ENCODE measurements at regions not wholly inside any gene's neighbourhood (a gene's known extent, or its start where the extent isn't known, plus 50 kb on each side); places are given as distances from the start of the nearest gene placed in this dataset.

DNA sequence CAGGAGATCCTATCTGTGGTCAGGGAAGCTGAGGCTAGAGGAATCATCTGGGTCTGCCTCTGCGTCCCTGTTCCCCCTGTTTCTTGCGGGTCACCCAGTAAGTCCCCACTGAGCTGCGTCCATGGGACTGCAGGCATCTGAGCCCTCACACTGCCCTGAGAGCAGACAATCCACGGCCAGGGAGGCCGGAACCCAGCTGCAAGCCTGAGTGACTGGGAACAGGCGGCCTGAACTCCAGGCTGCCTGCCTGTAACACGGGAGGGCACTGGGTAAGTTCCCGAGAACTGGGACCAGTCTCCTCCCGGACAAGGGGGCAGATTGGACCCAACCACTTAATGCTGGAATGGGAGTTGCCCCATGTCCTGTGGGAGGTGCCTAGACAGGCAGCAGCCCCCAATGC is 727.4 kb downstream of the BRD1 start:
- DNase-seq (ENCODE audit: low spot score), result no peak

DNA sequence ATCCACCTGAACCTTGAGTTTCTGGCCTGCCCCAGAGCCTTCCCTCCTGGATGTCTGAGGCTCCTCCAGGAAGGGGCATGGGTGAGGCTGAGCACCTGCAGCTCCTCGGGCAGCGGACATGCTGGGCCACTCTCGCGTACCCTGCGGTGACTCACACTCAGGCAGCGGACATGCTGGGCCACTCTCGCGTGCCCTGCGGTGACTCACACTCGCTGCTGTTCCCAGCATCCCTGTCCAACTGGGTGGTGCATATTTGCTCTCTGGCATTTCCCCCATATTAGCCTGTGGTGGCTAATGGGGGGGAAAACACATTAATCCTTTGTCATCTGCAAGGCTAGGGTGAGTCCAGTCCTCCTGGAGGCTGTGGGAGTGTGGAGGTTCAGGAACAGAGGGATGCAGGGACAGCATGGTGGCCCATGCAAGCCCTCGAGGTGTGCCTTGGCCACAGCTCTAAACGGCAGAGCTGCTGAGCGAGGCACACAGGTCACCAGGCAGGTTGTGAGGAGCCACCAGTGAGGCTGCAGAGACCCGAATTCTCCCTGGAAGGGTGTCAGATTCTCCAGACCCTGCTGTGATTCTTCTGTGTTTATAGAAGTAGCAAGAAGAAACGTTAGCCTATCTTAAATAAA is 728.1 kb downstream of the BRD1 start:
- peak; percentile 75 for DNase-seq (ENCODE audit: low spot score)

DNA sequence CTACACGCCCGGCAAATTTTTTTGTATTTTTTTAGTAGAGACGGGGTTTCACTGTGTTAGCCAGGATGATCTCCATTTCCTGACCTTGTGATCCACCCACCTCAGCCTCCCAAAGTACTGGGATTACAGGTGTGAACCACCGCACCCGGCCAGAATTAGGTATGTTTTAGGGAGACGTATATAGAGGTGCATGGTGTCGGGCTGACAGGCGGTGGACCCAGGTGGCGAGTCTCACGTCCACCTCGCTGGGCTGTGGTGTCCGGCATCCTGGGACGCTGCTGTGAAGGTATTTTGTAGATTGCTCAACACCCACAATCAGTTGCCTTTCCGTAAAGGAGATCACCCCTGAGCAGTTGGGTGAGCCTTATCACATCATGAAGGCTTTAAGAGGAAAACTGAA is 728.6 kb downstream of the BRD1 start:
- no peak for DNase-seq (ENCODE audit: low spot score)

DNA sequence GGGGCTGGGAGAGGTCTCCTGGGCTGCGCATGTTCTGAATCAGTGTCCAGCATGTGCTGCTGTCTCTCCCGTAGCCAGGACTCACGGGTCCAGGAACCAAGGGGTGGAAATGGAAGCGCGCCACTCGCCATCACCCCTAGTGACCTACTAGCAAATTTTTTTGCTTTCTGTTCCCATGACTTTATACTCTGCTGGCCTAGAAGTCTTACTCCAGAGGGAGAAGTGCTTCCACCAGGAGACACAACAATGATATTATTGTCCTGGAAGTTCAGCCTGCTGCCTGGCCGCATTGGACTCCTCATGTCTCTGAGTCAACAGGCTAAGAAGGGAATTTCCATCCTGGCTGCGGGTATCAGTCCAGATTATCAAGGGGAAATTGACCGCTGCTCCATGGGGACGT is 729.7 kb downstream of the BRD1 start:
- no peak for DNase-seq (ENCODE audit: low spot score)

DNA sequence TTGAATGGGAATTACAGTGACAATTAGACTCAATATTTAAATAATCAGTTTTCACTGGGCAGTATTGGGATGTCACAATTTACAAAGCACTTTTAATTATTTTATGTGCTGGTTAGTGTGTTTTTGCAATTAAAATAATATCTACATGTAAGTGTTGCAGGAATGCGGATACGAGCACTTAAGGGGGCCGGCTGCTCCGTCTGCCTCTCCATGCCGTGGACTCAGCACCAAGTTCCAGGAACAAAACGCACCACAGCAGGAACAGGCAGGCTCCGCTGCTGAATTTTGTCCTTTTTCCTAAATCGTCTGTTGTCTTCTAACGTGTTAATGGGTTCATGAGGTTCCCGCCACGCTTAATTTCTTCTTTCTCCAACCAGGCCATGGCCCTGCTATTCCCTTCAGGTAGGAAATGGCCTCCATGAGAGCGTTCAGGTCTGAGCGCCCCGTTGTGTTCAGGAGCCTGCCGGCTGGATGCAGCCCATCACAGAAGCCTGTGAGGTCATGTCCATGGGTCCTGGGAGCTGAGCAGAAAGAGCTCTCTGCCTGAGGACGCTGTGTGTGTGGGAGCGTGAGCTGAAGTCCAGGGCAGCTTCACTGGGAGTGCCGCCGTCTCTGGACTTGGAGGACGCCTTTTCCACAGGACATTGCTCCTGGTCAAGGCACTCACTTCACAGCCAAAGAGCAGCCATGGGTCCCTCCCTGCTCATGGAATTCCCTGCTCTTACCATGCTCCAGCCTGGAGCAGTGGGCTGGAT is 730.3 kb downstream of the BRD1 start:
- DNase-seq (ENCODE audit: low spot score), result no peak

DNA sequence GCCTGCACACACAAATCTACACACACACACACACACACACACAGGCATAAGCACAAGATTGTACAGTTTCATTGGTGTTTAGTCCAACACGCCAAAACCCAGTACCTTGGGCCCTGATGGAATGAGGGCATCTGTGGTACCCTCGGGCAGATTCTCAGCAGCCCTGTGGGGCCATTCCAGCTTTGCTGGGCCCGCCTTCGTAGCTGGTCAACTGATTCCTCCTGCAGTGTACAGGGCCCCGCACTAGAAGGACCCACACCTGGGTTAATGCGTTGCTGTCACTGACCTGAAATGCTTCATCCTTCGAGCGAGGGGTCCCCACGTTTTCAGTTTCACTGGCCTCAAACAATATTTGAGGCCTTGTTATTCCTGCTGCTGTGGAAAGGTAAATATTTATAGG is 731.2 kb downstream of the BRD1 start:
- DNase-seq (ENCODE audit: low spot score), result no peak

DNA sequence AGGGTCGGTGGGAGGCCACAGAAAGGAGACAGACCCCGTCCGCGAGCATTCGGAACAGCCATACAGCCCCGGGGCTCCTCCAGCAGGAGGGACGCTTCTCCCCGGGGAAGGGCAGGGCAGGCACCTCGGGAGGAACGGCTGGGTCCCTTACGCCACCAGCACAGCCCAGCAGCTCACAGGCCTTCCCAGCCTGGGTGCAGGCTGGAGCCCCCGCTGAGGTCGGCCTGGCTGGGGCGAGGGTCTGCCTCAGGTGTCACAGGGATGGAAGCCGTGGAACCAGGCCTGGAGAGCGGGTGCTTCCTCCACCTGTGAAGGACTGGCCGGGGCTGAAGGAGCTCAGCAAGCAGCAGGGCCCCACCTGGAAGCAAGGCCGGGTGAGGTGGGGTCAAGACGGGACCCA is 732.3 kb downstream of the BRD1 start:
- DNase-seq (ENCODE audit: low spot score), result no peak

DNA sequence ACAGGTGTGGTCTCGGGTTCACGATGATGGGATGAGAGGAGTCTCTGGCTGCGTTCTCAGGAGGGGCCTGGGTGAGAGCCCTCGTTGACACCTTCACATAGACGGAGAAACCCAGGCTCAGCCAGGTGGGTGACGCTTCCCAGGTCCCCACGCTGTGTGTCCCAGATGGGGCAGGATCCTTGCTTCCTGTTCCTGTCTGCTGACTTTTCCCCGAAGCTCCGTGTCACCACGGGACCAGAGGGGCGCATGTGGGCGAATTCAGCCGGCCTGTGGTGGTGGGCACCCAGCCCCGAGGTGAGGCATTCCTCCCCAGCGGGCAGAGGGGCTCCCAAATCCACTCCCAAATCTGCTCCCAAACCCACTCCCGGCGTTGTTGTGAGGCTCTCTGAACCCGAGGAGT is 732.8 kb downstream of the BRD1 start:
- DNase-seq (ENCODE audit: low spot score), result no peak

DNA sequence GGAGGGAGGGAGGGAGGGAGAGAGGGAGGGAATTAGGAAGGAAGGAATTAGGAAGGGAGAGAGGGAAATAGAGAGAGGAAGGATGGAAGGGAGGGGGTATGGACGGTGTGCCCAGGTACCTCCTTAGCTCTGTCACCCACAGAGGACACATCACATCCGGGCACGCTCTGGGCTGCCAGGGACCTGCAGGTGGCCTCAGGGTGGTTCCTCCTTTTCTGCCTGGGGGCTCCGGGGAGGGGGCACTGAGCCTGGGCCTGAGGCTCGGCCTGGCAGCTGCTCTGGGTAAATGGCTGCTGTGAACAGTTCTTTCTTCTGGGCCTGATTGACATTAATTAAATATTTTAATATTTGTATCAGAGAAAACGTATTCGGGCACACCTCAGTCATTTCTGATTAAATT is 733.5 kb downstream of the BRD1 start:
- DNase-seq (ENCODE audit: low spot score), result no peak

DNA sequence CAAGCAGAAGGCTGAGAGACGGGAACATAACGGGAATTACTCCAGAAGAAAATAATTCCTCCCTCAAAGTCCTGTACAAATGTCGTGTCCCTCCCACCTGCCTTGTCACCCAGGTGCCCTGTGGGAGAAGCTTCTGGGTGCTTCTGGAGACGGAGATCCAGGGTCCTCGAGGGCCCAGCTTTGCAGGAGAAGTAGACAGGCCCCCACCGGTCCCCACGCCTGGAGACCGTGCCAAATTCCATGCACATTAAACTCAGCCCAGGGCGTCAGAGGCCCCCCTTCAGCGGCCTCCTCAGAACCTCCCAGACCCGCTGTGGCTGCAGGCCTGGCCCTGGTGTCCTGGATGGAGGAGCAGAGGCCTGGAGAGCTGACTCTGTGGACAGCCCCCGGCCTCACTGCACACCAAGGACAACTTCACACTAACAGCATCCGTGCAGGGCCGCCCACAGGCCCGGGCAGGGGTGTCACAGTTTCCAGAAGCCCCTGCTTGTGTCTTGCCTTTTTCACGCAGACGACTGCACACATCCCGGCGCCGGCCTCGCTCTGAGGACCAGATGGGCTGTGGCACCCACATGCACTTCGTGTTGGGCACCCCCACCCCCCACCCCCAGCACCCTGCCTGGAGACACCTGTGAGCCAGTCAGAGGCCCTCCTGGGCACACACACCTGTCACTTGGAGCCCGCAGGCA is 734.3 kb downstream of the BRD1 start:
- no peak for DNase-seq (ENCODE audit: low spot score)

DNA sequence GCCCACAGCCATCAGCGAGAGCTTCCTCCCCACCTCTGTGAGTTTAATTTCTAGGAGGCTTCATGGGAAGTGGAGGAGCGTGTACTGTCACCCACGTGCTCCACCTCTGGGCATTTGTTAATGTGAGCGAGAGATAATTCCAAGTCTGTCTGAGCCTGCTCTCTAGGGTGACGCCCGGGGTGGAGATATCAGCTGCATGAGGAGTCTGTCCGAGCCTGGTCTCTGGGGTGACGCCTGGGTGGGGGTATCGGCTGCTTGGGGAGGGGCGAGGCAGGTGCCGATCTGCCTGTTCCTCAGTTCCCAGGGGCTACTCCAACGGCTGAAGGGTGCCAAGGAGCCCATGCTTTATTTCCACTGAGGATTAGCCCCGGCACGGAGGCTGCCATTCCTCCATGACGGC is 735.0 kb downstream of the BRD1 start:
- no peak for DNase-seq (ENCODE audit: low spot score)

DNA sequence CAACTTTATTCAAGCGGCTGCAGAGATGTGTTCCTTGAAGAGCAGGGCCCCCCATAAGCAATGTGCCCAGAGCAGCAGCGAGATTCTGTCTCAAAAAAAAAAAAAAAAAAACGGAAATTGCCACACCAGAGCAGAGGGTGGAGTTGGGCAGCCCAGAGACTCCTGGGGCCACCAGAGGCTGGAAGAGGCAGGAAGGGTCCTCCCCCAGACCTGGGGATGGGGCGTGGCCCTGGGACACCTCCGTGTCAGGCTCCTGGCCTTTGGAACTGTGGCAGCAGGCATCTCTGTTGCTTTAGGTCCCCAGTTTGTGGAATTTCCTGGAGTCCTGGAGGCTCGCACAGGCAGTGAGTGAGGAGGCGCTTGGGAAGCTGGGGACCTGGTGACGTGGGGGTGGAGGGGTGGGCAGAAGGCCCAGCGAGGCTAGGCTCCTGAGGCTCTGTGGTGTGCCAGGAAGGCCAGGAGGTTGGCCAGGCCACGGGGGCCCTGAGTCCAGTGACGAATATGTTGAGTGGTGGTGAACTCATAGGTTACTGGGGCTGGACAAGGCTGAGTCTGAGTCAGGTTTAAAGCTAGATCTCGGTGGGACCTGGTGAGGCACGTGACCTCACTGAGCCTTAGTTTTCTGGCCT is 735.6 kb downstream of the BRD1 start:
- DNase-seq (ENCODE audit: low spot score), result no peak

DNA sequence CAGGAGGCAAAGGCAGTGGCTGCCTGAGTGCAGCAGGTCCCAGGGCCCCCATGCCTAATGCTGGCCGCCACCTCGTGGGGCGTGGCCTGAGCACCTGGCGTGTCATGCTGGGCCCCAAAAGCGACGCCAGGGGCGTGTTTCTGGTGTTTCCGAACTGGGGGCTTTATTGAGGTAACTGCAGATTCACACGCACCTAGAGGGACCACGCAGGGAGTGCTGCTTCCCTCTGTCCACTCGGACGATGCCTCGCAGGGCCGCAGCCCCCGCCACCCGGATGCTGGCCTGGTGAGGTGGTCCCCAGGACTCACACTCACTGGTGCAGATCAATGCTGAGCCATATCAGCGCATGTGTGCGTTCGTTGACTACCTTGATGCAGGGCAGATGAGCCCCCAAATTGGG is 736.2 kb downstream of the BRD1 start:
- no peak for DNase-seq (ENCODE audit: low spot score)

DNA sequence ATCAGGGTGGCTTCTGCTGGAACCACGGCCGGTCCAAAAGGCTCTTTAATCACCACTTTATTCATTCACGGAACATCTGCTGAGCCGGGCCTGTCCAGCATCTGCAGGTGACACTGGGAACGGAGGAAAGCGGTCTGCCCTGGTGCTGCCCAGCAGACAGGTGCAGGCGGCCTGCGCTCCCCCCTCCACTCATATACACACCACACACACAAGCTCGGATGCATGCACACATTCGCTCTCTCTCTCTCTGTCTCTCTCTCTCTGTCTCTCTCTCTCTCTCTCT is 736.9 kb downstream of the BRD1 start:
- DNase-seq (ENCODE audit: low spot score), result no peak

DNA sequence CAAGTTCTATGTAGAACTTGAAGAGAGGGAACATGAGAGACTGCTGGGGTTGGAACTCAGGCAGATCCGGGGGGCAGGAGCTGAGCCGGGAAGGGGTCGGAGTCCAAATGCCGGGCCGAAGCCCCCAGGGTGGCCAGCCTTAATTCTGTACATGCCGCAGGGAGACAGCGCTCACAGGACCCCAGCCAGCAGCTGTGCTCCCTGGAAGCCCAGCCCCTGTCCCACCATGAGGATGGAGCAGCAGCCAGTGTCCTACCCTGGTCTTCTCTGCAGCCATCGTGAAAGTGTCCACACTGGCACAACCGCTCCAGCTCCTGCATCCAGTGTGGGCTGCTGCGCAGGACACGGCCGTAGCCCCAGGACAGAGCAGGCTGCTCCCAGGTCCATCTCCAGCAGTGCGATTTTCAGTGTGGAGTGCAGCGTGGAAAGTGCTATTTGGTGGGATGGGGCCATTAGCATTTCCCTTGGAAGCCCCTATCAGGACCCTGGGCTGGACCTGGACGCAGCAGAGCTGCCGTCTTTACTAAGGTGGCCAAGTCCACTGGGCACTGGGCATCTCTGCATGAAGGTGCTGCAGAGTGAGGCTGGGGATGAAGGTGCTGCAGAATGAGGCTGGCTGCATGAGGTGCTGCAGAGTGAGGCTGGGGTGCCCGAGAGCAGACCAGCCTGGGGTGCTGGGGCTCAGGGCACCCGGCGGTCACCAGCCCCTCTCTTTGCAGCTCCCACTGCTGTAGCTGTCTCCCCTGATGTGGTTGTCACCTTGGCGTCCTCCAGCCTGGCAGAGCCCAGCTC is 737.4 kb downstream of the BRD1 start:
- DNase-seq (ENCODE audit: low spot score), result no peak

DNA sequence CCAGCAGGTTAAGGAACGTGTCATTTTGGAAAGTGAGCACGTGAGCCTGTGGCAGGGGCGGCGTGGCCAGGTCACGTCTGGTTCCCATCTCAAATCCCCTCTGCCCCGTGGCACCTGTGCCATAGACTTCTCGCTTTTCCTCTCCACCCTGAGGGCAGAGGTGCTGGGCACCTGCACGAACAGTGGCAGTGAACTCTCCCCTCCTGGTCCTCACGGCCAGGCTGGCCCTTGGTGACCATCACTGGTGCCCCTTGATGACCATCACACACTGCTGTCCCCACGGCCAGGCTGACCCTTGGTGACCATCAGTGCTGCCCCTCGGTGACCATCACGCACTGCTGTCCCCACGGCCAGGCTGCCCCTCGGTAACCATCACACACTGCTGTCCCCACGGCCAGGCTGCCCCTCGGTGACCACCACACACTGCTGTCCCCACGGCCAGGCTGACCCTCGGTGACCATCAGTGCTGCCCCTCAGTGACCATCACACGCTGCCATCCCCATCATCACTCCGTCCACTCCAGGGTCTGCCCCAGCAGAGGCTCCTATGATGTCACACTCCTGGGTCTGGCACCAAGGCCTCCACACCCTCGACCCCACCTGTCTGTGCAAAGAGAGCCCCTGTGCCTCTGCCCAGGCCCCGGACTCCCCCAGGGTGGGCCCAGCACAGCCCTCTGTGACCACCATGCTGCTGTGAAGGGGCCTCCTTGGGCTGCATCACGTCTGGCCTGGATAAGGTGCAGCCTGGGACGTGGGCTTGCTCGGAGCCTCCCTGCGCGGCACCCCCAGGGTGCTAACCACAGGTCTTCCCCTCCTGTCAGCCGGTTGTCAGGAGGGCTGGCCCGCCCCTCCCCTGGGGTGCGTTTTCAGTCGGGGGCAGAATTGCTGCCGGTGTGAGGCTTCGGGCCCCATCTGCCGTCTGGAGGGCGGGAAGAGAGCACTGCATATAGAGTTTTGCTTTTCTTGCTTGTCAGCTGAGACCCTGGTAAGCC is 738.6 kb downstream of the BRD1 start:
- DNase-seq (ENCODE audit: low spot score), result no peak

DNA sequence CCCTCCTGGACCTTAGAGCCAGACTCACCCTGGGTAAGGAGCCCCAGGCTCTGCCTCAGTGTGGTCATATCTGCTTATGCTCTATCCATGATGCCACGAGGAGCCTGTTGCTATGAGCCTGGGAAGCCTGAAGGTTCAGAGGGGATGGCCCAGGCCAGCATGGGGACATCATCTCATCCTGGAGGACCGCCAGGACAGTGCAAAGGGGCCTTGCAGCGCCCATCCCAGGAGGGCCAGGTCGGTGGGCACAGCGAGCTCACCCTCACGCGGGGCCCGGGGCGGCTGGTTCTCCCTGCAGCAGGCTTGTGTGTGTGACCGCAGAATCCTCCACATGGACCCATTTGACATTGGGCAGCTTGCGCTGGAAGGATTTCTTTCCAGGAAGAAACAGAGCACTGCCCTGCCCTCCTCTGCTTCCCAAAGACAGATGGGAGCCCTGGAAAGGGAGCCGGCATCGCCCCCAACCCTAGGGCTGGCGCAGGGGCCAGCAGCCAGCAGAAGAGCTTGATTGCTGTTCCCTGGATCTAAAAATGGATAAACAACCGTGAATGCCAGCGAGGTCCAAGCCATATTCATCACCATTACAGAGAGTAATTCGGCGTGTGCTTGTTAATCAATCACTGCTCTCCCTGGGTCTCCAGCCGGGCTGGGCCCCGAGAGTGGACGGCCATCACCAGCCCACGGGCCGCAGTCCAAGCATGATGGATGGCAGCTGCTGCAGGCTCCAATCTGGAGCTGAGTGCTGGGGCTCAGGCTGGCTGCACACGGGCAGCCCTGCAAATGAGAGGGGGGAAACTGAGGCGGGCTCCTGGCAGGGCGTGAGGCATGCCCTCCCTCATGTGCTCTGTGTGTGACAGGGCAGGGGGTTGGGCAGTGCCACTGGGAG is 739.7 kb downstream of the BRD1 start:
- DNase-seq (ENCODE audit: low spot score), result no peak

DNA sequence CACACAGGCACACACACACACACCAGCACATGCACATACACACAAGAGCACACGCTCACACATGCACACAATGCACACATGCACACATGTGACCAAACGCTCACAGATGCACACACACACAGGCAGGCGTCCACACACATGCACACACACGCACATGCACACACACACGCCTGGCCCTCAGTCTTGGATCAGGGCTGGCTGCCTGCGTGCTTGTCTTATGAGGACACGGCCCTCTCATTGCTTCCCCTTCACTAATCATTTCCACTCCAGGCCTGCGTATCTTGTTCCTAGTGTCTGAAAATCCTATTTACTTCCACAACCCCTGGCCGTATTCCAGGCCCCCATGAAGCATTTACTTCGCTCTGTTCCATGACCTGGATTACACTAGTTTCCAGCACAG is 740.5 kb downstream of the BRD1 start:
- no peak for DNase-seq (ENCODE audit: low spot score)

DNA sequence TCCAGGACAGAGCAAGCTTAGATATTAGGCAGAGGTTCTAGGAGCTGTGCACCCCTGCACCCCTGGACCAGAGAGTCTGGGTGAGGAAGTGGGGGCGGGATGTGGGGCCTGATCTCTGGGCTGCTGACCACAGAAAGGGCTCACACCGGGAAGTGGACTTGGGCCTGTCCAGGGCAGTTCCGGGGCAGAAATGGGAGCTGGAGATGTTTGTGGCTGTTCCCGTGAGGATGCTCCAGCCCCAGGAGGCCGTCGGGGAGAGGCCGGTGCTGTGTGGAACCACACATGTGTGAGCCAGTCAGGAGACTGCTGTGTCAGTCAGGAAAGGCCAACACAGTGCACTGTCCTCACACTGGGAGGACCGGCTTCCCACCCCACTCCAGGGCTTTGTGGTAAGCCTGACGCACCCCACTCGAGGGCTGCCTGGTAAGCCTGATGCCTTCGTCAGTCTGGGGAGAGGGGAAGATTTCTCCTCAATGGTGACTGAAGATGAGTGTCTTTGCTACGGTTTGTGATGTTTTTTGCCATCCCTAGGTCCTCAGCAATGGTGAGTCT is 741.0 kb downstream of the BRD1 start:
- no peak for DNase-seq (ENCODE audit: low spot score)

Measured in HT-29 (cell line).